ENCODE measurements at regions not wholly inside any gene's neighbourhood (a gene's known extent, or its start where the extent isn't known, plus 50 kb on each side); places are given as distances from the start of the nearest gene placed in this dataset.

- 63 to 68% methylated on average over 14 to 15 of the region's 15 CpGs for WGBS, 2 donors
- Histone ChIP-seq H3K4me1 (no peaks in the 10 kb centered on the region), H3K36me3 (replicated peaks in 1 of 2; ENCODE audit: insufficient read depth in 1 of 2, low read depth in 2 of 2) (no peaks in the 10 kb centered on the region), H3K27me3 (no peaks in the 10 kb centered on the region), H3K4me3 (no peak overlapping the region), H3K9me3 (no peaks in the 10 kb centered on the region), H3K27ac (no peak overlapping the region)
- DNase-seq (peak; percentile 58 to 67 (median 62)), ATAC-seq (peak; percentile 80)
- TF ChIP-seq CTCF (IDR thresholded peaks at IDR 0.05) (peak; percentile 30 to 85 (median 74)), POLR2A (IDR thresholded peaks at IDR 0.05) (no peak)
- intact Hi-C loops (cut with DNase I), result no loop called here
Observed at GRCh38 chr14:94681300-94682060, 69.3 kb downstream of the SERPINA3 start.

GRCh38 chr14:94680862-94681288 is 68.7 kb downstream of the SERPINA3 start:
- TF ChIP-seq POLR2A (IDR thresholded peaks at IDR 0.05) (no peak), CTCF (IDR thresholded peaks at IDR 0.05) (no peak)
- DNase-seq (no peak), ATAC-seq (no peak)
- Histone ChIP-seq H3K27ac (no peak overlapping the region), H3K9me3 (no peaks in the 10 kb centered on the region), H3K27me3 (no peaks in the 10 kb centered on the region), H3K4me3 (no peak overlapping the region), H3K36me3 (replicated peaks in 1 of 2; ENCODE audit: insufficient read depth in 1 of 2, low read depth in 2 of 2) (no peaks in the 10 kb centered on the region), H3K4me1 (no peaks in the 10 kb centered on the region)
- intact Hi-C loops (cut with DNase I), result no loop called here
- 85 to 88% methylated on average over 6 of the region's 6 CpGs for WGBS, 2 donors

- Histone ChIP-seq H3K27me3 (no peaks in the 10 kb centered on the region), H3K4me1 (no peaks in the 10 kb centered on the region), H3K4me3 (no peak overlapping the region), H3K27ac (no peak overlapping the region), H3K9me3 (no peaks in the 10 kb centered on the region), H3K36me3 (replicated peaks in 1 of 2; ENCODE audit: insufficient read depth in 1 of 2, low read depth in 2 of 2) (no peaks in the 10 kb centered on the region)
- intact Hi-C loops (cut with DNase I), result loop anchor here (5.0 kb wide), 1 partner anchor 248 kb away; no protein-coding TSS in a partner anchor
- ATAC-seq, result no peak
- 53 to 69% methylated on average over 19 of the region's 19 CpGs for WGBS, 2 donors
- no peak for DNase-seq
- TF ChIP-seq POLR2A (IDR thresholded peaks at IDR 0.05), result no peak
- TF ChIP-seq CTCF (IDR thresholded peaks at IDR 0.05), result no peak
Observed at GRCh38 chr14:94679937-94680861, 68.0 kb downstream of the SERPINA3 start.

- Histone ChIP-seq H3K27ac (no peak overlapping the region), H3K9me3 (no peaks in the 10 kb centered on the region), H3K4me1 (no peaks in the 10 kb centered on the region), H3K36me3 (replicated peaks in 1 of 2; ENCODE audit: insufficient read depth in 1 of 2, low read depth in 2 of 2) (no peaks in the 10 kb centered on the region), H3K27me3 (no peaks in the 10 kb centered on the region), H3K4me3 (no peak overlapping the region)
- WGBS, 2 donors, result 71 to 81% methylated on average over 9 of the region's 9 CpGs
- DNase-seq (no peak), ATAC-seq (no peak)
- TF ChIP-seq CTCF (IDR thresholded peaks at IDR 0.05) (no peak), POLR2A (IDR thresholded peaks at IDR 0.05) (no peak)
- intact Hi-C loops (cut with DNase I), result loop anchor here (5.0 kb wide), 1 partner anchor 247 kb away; no protein-coding TSS in a partner anchor
Observed at GRCh38 chr14:94679106-94679810, 67.1 kb downstream of the SERPINA3 start.
